WTC11 (cell line): ENCODE measurements at regions not wholly inside any gene's neighbourhood (a gene's known extent, or its start where the extent isn't known, plus 50 kb on each side); places are given as distances from the start of the nearest gene placed in this dataset.

Source experiments
- ATAC-seq: fragments of 200-7000 bp; cut with Tn5 transposase; 2 replicates; pipeline ENCODE4 v1.10.0; 2021; ENCODE audit warnings: mild to moderate bottlenecking, moderate library complexity
- CTCF ChIA-PET: fragments of 300-600 bp; sonication (Branson Sonifier 250); formaldehyde crosslinking; loops from one replicate; lab custom pipeline; 2021; ENCODE audit warnings: antibody characterized with exemption; lab: Charles Lee
- POLR2A ChIA-PET: fragments of 350-600 bp; sonication (Branson Sonifier 250); formaldehyde crosslinking; loops from one replicate; lab custom pipeline; 2021; ENCODE audit warnings: antibody characterized with exemption; lab: Charles Lee
- DNase-seq: peaks from one replicate; pipeline ENCODE4 v3.0.0; 2021; ENCODE audit warnings: low spot score
- H3K27ac Mint-ChIP-seq: 2 replicates; pipeline ENCODE4 v1.8.0; 2021; ENCODE audit warnings: mixed read lengths
- H3K27me3 Mint-ChIP-seq: 2 replicates; pipeline ENCODE4 v1.8.0; 2021; ENCODE audit warnings: low read depth, mild to moderate bottlenecking, moderate library complexity, mixed read lengths
- H3K36me3 Mint-ChIP-seq: 2 replicates; pipeline ENCODE4 v1.8.0; 2021; ENCODE audit warnings: mixed read lengths
- H3K4me1 Mint-ChIP-seq: 2 replicates; pipeline ENCODE4 v1.8.0; 2022; ENCODE audit warnings: mixed read lengths
- H3K4me3 Mint-ChIP-seq: 2 replicates; pipeline ENCODE4 v1.8.0; 2021; ENCODE audit warnings: mild to moderate bottlenecking, moderate library complexity, mixed read lengths
- H3K9me3 Mint-ChIP-seq: 2 replicates; pipeline ENCODE4 v1.8.0; 2021; ENCODE audit warnings: mixed read lengths
- CBFB ChIP-seq: sonication (generic); formaldehyde crosslinking; IDR thresholded peaks from 2 replicates; pipeline ENCODE4 v1.8.1; 2022; ENCODE audit warnings: mild to moderate bottlenecking, low read depth, missing genetic modification reagents
- CREM ChIP-seq: sonication (generic); formaldehyde crosslinking; IDR thresholded peaks from 2 replicates; pipeline ENCODE4 v1.8.1; 2022; ENCODE audit warnings: mild to moderate bottlenecking, missing genetic modification reagents, moderate library complexity
- ESRRA ChIP-seq: sonication (generic); formaldehyde crosslinking; IDR thresholded peaks from 2 replicates; pipeline ENCODE4 v1.8.1; 2022; ENCODE audit warnings: mild to moderate bottlenecking, missing genetic modification reagents, borderline replicate concordance
- ETV6 ChIP-seq: sonication (generic); formaldehyde crosslinking; IDR thresholded peaks from 2 replicates; pipeline ENCODE4 v1.8.1; 2022; ENCODE audit warnings: mild to moderate bottlenecking, missing genetic modification reagents
- FOXK1 ChIP-seq: sonication (generic); formaldehyde crosslinking; IDR thresholded peaks from 2 replicates; pipeline ENCODE4 v1.8.0; 2022; ENCODE audit warnings: mild to moderate bottlenecking, moderate library complexity, missing genetic modification reagents
- HMGA2 ChIP-seq: fragments of 250-450 bp; sonication (Bioruptor Pico); IDR thresholded peaks from 2 replicates; pipeline ENCODE4 v1.4.0; 2021; ENCODE audit warnings: mild to moderate bottlenecking, moderate library complexity
- JUN ChIP-seq: sonication (generic); formaldehyde crosslinking; IDR thresholded peaks from 2 replicates; pipeline ENCODE4 v1.8.0; 2023; ENCODE audit warnings: mild to moderate bottlenecking, missing genetic modification reagents
- NFYB ChIP-seq: sonication (generic); formaldehyde crosslinking; conservative IDR thresholded peaks from 2 replicates; pipeline ENCODE4 v1.8.0; 2022; ENCODE audit warnings: low read depth, missing genetic modification reagents
- OVOL2 ChIP-seq: fragments of 250-450 bp; sonication (Bioruptor Pico); IDR thresholded peaks from 2 replicates; pipeline ENCODE4 v1.9.0; 2021; ENCODE audit warnings: mild to moderate bottlenecking, borderline replicate concordance
- RELA ChIP-seq: sonication (generic); formaldehyde crosslinking; IDR thresholded peaks from 2 replicates; pipeline ENCODE4 v1.8.1; 2022; ENCODE audit warnings: missing genetic modification reagents, mild to moderate bottlenecking, borderline replicate concordance
- SMAD4 ChIP-seq: sonication (generic); formaldehyde crosslinking; IDR thresholded peaks from 2 replicates; pipeline ENCODE4 v1.8.0; 2022; ENCODE audit warnings: mild to moderate bottlenecking, missing genetic modification reagents
- SP1 ChIP-seq: sonication (generic); formaldehyde crosslinking; conservative IDR thresholded peaks from 2 replicates; pipeline ENCODE4 v1.8.1; 2022; ENCODE audit warnings: missing genetic modification reagents
- TEAD4 ChIP-seq: sonication (generic); formaldehyde crosslinking; IDR thresholded peaks from 2 replicates; pipeline ENCODE4 v1.8.0; 2022; ENCODE audit warnings: mild to moderate bottlenecking, missing genetic modification reagents
- ZBTB21 ChIP-seq: sonication (generic); formaldehyde crosslinking; IDR thresholded peaks from 2 replicates; pipeline ENCODE4 v1.8.1; 2023; ENCODE audit warnings: mild to moderate bottlenecking, missing genetic modification reagents, borderline replicate concordance
- ZNF121 ChIP-seq: sonication (generic); formaldehyde crosslinking; IDR thresholded peaks from 2 replicates; pipeline ENCODE4 v1.8.0; 2023; ENCODE audit warnings: missing genetic modification reagents
- ZNF232 ChIP-seq: sonication (generic); formaldehyde crosslinking; IDR thresholded peaks from 2 replicates; pipeline ENCODE4 v1.8.0; 2022; ENCODE audit warnings: mild to moderate bottlenecking, missing genetic modification reagents
- ZNF423 ChIP-seq: fragments of 250-450 bp; sonication (Bioruptor Pico); IDR thresholded peaks from 2 replicates; pipeline ENCODE4 v2.1.2; 2022; ENCODE audit warnings: mild to moderate bottlenecking, moderate library complexity
- TF ChIP-seq, protein P1 (sequence below): sonication (generic); formaldehyde crosslinking; conservative IDR thresholded peaks from 2 replicates; pipeline ENCODE4 v1.8.1; 2023; ENCODE audit warnings: mild to moderate bottlenecking, low read depth, missing genetic modification reagents, moderate library complexity
- TF ChIP-seq, protein P2 (sequence below): fragments of 250-450 bp; sonication (Bioruptor Pico); IDR thresholded peaks from 2 replicates; pipeline ENCODE4 v1.9.0; 2021; ENCODE audit warnings: mild to moderate bottlenecking, borderline replicate concordance
- TF ChIP-seq, protein P3 (sequence below): fragments of 250-450 bp; sonication (Bioruptor Pico); IDR thresholded peaks from 2 replicates; pipeline ENCODE4 v1.9.0; 2021; ENCODE audit warnings: mild to moderate bottlenecking
- TF ChIP-seq, protein P4 (sequence below): sonication (generic); formaldehyde crosslinking; IDR thresholded peaks from 2 replicates; pipeline ENCODE4 v1.8.0; 2022; ENCODE audit warnings: mild to moderate bottlenecking, missing genetic modification reagents
- TF ChIP-seq, protein P5 (sequence below): sonication (generic); formaldehyde crosslinking; IDR thresholded peaks from 2 replicates; pipeline ENCODE4 v1.8.0; 2022; ENCODE audit warnings: missing genetic modification reagents

DNA sequence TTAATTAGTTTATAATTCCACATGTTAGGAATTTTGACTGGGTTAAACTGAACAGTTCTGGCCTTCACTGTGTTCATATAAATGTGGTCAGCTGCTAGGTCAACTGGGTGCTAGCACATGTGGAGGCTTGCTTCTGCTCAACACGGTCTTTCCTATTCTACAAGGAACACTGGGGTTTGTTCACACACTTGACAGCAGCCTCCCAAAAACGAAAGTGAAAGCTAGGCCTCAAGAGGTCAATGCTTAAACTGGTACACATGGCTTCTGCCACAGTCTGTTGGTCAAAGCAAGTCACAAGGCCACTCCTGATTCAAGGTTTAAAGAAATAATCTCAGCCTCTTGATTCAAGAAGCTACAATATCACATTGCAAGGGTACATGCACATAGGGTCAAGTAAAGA is 126.5 kb downstream of the QDPR start:
- Mint-ChIP-seq H3K27me3 (no peaks in the 10 kb centered on the region), H3K27ac (no peak overlapping the region), H3K4me1 (no peaks in the 10 kb centered on the region), H3K4me3 (no peak overlapping the region), H3K9me3 (no peaks in the 10 kb centered on the region), H3K36me3 (no peaks in the 10 kb centered on the region)
- POLR2A ChIA-PET: interaction anchor here (0.5 kb wide), 1 partner anchor 9 kb away, joined by 4 read pairs; no protein-coding TSS in a partner anchor
- no peak for ATAC-seq
- TF ChIP-seq CBFB (CRISPR knock-in tag): no peak
- no peak for TF ChIP-seq HMGA2 (CRISPR knock-in tag)
- no peak for TF ChIP-seq NFYB (CRISPR knock-in tag)
- TF ChIP-seq ZNF423 (CRISPR knock-in tag): no peak
- TF ChIP-seq, protein P1, sequence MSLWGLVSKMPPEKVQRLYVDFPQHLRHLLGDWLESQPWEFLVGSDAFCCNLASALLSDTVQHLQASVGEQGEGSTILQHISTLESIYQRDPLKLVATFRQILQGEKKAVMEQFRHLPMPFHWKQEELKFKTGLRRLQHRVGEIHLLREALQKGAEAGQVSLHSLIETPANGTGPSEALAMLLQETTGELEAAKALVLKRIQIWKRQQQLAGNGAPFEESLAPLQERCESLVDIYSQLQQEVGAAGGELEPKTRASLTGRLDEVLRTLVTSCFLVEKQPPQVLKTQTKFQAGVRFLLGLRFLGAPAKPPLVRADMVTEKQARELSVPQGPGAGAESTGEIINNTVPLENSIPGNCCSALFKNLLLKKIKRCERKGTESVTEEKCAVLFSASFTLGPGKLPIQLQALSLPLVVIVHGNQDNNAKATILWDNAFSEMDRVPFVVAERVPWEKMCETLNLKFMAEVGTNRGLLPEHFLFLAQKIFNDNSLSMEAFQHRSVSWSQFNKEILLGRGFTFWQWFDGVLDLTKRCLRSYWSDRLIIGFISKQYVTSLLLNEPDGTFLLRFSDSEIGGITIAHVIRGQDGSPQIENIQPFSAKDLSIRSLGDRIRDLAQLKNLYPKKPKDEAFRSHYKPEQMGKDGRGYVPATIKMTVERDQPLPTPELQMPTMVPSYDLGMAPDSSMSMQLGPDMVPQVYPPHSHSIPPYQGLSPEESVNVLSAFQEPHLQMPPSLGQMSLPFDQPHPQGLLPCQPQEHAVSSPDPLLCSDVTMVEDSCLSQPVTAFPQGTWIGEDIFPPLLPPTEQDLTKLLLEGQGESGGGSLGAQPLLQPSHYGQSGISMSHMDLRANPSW (CRISPR knock-in tag): no peak
- no peak for TF ChIP-seq CREM (CRISPR knock-in tag)
- TF ChIP-seq, protein P2, sequence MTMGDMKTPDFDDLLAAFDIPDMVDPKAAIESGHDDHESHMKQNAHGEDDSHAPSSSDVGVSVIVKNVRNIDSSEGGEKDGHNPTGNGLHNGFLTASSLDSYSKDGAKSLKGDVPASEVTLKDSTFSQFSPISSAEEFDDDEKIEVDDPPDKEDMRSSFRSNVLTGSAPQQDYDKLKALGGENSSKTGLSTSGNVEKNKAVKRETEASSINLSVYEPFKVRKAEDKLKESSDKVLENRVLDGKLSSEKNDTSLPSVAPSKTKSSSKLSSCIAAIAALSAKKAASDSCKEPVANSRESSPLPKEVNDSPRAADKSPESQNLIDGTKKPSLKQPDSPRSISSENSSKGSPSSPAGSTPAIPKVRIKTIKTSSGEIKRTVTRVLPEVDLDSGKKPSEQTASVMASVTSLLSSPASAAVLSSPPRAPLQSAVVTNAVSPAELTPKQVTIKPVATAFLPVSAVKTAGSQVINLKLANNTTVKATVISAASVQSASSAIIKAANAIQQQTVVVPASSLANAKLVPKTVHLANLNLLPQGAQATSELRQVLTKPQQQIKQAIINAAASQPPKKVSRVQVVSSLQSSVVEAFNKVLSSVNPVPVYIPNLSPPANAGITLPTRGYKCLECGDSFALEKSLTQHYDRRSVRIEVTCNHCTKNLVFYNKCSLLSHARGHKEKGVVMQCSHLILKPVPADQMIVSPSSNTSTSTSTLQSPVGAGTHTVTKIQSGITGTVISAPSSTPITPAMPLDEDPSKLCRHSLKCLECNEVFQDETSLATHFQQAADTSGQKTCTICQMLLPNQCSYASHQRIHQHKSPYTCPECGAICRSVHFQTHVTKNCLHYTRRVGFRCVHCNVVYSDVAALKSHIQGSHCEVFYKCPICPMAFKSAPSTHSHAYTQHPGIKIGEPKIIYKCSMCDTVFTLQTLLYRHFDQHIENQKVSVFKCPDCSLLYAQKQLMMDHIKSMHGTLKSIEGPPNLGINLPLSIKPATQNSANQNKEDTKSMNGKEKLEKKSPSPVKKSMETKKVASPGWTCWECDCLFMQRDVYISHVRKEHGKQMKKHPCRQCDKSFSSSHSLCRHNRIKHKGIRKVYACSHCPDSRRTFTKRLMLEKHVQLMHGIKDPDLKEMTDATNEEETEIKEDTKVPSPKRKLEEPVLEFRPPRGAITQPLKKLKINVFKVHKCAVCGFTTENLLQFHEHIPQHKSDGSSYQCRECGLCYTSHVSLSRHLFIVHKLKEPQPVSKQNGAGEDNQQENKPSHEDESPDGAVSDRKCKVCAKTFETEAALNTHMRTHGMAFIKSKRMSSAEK (CRISPR knock-in tag): no peak
- no peak for TF ChIP-seq TEAD4
- no peak for TF ChIP-seq ESRRA (CRISPR knock-in tag)
- no peak for TF ChIP-seq SMAD4
- TF ChIP-seq, protein P3, sequence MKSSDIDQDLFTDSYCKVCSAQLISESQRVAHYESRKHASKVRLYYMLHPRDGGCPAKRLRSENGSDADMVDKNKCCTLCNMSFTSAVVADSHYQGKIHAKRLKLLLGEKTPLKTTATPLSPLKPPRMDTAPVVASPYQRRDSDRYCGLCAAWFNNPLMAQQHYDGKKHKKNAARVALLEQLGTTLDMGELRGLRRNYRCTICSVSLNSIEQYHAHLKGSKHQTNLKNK (CRISPR knock-in tag): no peak
- TF ChIP-seq, protein P4, sequence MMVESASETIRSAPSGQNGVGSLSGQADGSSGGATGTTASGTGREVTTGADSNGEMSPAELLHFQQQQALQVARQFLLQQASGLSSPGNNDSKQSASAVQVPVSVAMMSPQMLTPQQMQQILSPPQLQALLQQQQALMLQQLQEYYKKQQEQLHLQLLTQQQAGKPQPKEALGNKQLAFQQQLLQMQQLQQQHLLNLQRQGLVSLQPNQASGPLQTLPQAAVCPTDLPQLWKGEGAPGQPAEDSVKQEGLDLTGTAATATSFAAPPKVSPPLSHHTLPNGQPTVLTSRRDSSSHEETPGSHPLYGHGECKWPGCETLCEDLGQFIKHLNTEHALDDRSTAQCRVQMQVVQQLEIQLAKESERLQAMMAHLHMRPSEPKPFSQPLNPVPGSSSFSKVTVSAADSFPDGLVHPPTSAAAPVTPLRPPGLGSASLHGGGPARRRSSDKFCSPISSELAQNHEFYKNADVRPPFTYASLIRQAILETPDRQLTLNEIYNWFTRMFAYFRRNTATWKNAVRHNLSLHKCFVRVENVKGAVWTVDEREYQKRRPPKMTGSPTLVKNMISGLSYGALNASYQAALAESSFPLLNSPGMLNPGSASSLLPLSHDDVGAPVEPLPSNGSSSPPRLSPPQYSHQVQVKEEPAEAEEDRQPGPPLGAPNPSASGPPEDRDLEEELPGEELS: no peak
- no peak for TF ChIP-seq ETV6 (CRISPR knock-in tag)
- CTCF ChIA-PET: interaction anchor here (1.0 to 1.4 kb wide), 3 partner anchors 38 to 87 kb away, joined by 3 to 4 read pairs (median 4); no protein-coding TSS in a partner anchor
- DNase-seq: no peak

DNA sequence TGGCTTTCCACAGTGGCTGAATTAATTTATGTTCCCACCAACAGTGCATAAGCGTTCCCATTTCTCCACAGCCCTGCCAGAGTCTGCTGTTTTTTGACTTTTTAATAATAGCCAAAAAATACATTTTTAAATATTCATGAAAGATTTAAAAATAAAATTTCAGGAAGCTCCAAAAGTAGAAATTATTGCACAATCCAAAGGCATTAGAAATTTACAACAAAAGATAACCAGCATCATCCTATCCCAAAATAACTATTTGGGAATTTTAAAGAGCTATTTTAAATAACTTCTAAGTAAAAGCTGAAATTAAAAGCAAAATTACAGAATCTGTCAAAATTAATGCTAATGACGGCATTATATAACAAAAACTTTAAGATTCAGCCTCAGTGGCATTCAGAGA is 131.5 kb downstream of the QDPR start:
- Mint-ChIP-seq H3K4me1 (no peaks in the 10 kb centered on the region), H3K27me3 (no peaks in the 10 kb centered on the region), H3K4me3 (no peak overlapping the region), H3K27ac (no peak overlapping the region), H3K9me3 (no peaks in the 10 kb centered on the region), H3K36me3 (no peaks in the 10 kb centered on the region)
- CTCF ChIA-PET: interaction anchor here (1.0 to 1.4 kb wide), 6 partner anchors 15 to 92 kb away, joined by 3 to 7 read pairs (median 4); no protein-coding TSS in a partner anchor
- POLR2A ChIA-PET: no interaction called here
- ATAC-seq (no peak), DNase-seq (no peak)
- TF ChIP-seq RELA (CRISPR knock-in tag) (no peak), OVOL2 (no peak), JUN (CRISPR knock-in tag) (no peak), ZNF232 (CRISPR knock-in tag) (no peak), FOXK1 (CRISPR knock-in tag) (no peak), ZBTB21 (CRISPR knock-in tag) (no peak), ZNF121 (CRISPR knock-in tag) (no peak), ESRRA (CRISPR knock-in tag) (no peak), SP1 (CRISPR knock-in tag) (no peak)
- TF ChIP-seq, protein P3 (CRISPR knock-in tag): no peak
- TF ChIP-seq, protein P5, sequence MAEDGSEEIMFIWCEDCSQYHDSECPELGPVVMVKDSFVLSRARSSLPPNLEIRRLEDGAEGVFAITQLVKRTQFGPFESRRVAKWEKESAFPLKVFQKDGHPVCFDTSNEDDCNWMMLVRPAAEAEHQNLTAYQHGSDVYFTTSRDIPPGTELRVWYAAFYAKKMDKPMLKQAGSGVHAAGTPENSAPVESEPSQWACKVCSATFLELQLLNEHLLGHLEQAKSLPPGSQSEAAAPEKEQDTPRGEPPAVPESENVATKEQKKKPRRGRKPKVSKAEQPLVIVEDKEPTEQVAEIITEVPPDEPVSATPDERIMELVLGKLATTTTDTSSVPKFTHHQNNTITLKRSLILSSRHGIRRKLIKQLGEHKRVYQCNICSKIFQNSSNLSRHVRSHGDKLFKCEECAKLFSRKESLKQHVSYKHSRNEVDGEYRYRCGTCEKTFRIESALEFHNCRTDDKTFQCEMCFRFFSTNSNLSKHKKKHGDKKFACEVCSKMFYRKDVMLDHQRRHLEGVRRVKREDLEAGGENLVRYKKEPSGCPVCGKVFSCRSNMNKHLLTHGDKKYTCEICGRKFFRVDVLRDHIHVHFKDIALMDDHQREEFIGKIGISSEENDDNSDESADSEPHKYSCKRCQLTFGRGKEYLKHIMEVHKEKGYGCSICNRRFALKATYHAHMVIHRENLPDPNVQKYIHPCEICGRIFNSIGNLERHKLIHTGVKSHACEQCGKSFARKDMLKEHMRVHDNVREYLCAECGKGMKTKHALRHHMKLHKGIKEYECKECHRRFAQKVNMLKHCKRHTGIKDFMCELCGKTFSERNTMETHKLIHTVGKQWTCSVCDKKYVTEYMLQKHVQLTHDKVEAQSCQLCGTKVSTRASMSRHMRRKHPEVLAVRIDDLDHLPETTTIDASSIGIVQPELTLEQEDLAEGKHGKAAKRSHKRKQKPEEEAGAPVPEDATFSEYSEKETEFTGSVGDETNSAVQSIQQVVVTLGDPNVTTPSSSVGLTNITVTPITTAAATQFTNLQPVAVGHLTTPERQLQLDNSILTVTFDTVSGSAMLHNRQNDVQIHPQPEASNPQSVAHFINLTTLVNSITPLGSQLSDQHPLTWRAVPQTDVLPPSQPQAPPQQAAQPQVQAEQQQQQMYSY (CRISPR knock-in tag): no peak
